Stimulated activated CD4-positive, alpha-beta T cell treated with anti-CD3 and anti-CD28 coated beads, Interleukin-2, amount 100 ng/mL, for 4 hours (primary cell): ENCODE measurements at regions not wholly inside any gene's neighbourhood (a gene's known extent, or its start where the extent isn't known, plus 50 kb on each side); places are given as distances from the start of the nearest gene placed in this dataset.
"Not testable (repeated sequence)": the region's sequence is repeated elsewhere in the genome, so short reads cannot be mapped to it uniquely, and the experiment has no call there.

ENCODE experiments used
- DNase-seq: peaks from one replicate; pipeline ENCODE4 v3.0.0-alpha.2; 2020; ENCODE audit warnings: low read depth

DNA sequence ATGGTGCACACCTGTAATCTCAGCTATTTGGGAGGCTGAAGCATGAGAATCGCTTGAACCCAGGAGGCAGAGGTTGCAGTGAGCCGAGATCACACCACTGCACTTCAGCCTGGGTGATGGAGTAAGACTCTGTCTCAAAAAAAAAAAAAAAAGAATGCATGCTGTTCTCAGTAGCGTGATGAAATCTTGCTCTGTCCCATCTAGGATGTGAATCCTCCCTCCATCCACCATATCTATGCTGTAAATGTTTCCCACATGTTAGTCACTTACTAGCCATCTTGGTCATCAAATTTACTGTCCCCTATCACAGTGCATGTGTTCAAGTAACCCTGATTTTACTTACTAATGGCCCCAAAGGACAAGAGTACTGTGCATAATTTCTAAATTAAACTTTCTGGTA lies 315.4 kb upstream of the TBX18 start:
- DNase-seq = no peak

DNA sequence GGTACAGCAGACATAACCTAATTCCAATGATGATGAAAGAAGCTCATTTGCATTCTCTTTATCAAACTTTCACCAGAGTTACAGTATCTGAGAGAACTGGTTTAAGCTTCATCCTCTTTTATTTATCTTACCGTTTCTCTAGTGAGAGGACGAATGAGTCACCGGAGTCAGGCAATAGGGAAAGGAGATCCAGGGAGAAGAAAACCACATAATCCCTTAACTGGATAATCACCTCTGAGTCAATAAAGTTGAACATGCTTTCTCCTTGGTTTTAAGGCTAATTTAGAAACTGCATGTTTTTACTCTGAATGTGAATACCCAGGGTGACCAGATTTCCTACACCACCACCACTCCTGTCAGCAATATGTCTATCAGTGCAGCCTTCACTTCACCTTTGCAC lies 313.7 kb upstream of the TBX18 start:
- DNase-seq = no peak

DNA sequence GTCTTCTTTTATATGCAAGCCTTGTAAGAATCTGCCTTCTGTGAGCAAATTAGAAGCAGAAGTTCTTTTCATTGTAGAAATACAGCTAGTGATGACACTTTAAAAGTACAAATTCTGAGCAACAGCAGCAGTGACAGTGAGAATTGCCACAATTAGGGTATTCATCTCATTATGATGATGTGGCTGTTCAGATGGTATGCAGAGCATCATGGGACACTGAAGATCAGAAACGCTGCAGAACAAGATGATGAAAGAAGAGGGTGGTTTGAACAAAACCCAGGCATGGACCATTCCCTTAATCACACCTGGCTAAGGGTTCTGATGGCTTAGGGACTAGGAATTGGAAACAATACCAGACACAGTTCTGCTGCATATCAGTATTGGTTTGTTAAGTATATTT lies 312.7 kb upstream of the TBX18 start:
- DNase-seq = no peak

DNA sequence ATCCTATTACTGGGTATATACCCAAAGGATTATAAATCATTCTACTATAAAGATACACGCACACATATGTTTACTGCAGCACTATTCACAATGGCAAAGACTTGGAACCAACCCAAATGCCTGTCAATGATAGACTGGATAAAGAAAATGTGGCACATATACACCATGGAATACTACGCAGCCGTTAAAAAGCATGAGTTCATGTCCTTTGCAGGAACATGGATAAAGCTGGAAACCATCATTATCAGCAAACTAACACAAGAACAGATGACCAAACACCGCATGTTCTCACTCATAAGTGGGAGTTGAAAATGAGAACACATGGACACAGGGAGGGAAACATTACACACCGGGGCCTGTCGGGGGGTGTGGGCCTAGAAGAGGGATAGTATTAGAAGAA lies 307.4 kb upstream of the TBX18 start:
- DNase-seq = not testable (repeated sequence)

DNA sequence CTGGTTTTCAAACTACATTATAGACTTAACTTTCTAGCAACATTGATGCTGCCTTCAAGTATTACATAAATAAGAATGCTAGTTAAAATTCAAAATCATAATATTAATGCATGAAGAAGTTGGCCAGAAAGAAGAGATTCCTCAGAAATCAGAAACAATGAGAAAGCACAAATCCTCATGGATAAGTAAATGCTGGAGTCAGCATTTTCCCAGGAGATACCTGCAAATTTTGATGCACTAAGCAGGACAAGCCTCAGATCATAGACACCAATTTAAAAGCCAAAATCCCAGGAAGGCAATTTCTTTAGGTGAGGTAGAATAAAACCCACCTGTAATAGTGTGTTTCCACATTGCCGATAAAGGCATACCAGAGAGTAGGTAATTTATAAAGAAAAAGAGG lies 305.2 kb upstream of the TBX18 start:
- DNase-seq = no peak

DNA sequence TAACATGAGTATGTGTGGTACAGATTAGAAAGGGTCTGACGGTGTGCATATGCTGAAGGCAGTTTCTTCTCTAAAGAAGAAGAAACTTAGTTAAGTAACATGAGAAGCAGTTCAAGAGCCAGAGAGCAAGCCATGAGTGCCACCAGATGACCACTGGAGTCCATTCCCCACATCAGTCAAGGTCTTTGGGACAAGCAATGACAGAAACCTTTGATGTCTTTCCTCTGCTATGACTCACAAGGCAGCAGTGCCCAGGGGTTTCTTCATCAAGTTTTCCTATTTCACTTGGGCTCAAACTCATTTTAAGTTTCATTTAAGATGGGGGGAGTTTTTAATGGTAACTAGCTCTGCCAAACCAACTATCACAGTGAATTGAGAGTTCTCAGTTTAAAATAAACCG lies 303.8 kb upstream of the TBX18 start:
- DNase-seq = no peak

DNA sequence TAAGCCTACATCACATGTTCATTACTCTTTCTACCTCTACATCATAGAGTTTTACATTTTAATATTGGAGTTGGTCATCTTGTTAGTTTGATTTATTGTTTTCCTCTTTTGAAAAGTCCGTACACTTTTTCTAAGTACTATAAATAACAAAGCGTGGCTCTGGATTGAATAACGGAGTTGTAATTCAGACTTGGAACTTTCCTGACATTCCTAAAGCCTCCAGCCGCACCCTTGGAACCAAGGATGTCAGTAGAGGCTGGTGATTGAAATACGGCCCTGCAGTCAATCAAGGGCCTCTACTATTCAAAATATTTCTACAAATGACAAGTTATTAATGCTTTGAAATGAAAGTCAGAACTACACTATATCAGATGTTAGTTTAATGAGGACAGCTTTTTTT lies 301.9 kb upstream of the TBX18 start:
- no peak for DNase-seq

DNA sequence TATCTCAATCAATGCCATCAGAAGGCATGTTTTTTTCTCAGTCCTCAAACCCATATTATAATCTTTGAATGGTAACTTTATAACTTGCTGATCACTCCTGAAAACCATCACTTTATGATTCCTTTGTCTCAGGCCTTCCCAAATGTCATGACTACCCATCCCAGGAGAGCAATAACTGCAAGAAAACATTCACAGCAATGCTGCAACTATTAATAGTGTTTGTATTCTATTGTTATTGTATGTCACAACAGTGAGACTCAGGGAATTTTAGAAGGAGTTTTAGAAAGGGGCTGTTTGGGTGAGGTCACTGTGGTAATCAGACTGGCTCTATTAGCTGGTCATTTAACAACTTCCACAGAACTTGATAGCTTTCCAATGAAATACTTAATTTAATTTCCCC lies 301.4 kb upstream of the TBX18 start:
- no peak for DNase-seq

DNA sequence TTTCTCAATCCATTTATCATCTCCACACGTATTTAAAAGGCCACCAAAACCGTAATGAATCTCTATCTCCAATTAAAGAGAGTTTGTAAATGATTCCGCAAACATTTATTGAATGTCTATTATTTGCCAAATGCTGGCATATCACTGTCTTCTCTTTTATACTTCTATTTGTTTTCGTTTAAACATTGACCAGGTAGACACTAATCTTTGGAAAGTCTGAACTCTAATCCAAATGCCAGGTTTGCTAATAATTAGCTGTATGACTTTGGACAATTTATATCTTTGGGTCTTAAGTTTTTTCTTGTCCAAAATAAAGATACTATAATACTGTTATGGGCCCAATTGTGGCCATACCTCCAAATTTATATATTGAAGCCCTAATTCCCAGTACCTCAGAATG lies 299.2 kb upstream of the TBX18 start:
- no peak for DNase-seq

DNA sequence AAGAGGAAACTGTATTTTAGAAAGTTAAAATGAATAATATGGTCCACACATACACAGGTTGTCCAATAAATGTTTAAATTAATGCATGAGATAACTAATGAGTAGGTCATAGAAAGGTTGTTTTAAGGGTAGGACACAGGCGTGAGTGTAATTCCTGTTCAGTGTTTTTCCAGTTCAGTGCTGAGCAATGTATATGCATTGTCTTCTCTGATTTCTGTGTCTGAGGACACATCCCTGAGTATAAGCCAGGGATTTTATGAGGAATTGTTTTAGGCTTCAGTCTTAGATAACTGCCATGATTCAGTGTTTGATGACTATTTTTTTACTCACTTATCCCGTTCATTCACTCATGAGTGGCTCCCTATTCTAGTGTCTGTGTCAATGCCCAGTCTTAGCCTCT lies 298.5 kb upstream of the TBX18 start:
- no peak for DNase-seq

DNA sequence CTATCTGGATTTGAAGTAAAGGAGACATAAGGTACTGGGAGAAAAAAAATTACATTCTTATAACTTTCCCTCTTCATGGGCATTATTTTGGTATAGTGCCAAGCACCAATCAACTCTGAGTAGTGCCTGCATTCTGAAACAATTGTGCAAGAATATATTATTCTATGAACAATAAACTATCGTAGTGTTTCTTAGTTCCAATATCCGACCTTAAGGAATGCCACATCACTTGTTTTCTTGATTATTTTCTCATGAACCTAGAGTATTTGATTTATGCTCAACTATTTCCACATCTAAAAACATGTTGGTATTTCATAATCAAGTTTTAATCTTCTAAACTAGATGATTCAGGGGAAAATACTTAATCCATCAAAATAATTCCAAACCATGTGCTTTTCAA lies 294.4 kb upstream of the TBX18 start:
- DNase-seq = no peak

DNA sequence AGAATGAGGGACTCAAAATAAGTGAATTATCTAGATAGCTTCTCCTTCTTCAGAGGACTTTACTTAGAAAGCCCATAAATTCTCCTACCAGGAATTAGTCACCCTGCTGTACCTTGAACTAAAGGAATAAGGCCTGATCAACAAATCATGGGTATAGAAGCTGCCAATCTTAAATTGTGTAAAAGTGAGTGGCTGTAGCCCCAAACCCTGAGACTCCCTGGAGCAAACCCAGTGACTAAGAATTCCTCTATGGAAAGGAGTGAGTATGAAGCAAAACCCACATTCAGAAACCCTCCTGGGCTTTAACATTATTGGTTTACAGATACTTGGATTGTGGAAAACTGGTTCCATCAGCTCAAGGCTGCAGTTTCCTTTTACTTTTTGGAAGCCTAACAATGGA lies 285.8 kb upstream of the TBX18 start:
- no peak for DNase-seq

DNA sequence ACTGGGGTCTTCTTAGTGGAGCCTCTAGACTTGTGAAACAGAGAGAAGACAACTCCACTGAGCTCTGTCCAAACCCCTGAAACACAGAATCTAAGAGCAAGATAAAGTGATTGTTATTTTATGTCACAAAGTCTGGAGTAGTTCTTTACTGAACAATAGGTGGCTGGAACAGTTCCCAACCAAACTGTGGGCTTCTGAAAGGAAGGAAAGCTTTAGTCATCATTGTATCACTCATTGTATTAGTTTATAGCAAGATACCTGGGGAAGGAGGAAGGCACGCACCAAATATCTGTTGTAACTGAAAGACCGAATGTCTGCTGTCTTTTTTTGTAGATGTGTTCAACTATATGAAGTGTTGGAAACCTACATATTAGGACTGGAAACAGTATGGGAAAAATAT lies 284.9 kb upstream of the TBX18 start:
- no peak for DNase-seq

DNA sequence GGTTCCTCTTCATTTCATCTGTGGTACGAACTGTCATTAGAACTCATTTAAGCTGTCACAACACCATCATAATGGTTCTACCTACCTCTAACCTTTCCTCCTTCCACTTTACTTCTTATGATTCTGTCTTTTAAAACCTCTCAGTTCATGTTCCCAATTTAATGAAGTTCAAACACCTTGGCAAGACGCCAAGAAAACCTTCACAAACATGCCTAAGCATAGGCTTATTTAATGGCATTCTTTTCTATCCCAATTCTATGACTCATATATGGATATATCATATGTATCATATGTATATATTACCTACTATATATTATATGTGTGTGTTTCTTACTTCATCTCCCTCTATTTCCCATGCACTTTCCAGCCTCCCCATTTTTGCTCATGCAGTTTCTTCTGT lies 283.4 kb upstream of the TBX18 start:
- DNase-seq = no peak

DNA sequence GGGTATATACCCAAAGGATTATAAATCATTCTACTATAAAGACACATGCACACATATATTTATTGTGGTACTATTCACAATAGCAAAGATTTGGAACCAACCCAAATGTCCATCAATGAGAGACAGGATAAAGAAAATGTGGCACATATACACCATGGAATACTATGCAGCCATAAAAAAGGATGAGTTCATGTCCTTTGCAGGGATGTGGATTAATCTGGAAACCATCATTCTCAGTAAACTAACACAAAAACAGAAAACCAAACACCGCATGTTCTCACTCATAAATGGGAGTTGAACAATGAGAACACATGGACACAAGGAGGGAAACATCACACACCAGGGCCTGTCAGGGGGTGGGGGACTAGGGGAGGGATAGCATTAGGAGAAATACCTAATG lies 281.4 kb upstream of the TBX18 start:
- DNase-seq = not testable (repeated sequence)

DNA sequence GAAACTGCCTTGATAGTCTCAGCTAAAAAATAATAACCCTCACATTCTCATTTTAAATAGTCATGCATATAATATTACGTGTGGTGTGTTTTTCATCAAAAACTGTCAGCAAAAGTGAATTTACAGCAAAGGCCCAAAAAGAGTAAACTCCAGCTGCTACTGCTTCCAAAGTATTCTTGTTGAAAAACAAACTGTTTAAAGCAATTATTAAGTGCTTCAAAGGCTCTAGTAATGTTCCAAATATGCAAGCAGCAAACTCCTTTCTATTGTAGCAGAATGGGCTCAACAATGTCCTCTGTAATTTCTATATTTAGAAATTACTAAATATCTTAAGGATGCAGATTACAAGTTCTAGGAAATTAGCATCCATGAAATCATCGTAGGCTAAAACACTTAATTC lies 280.0 kb upstream of the TBX18 start:
- DNase-seq = no peak

DNA sequence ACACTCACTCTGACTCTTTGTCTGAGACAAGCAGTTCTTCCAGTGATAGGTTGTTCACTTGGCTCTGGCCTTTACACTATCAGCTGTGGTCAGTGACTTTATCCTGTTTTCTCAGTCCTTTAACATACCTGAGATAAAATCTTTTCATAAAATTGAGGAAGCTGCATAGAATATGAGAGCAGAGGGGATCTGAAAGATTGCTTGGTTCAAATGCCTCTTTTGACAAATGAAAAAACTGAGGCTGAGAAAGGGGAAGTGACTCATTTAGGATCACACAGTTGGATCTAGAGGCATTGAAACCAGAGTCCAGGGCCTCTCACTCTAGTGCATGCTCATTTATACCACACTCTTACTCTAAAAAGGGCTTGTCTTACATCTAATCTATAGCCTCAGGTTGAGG lies 277.0 kb upstream of the TBX18 start:
- no peak for DNase-seq

DNA sequence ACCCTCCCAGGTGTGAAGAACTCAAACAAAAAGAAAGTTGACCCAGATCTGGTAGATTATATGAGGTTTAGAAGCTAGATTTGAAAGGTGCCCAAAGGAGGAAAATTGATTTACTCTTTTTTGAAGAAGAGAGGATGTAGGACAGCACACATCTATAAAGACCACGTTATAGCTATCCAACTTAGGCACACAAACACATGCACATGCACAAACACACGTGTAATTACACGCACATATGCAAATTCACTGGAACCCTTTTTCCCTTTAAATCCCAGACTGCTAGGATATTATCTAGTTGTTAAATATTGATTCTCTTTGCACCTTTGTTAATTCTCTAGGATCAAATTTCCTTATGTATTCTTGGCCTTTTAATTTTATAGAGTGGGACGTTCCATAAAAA lies 272.8 kb upstream of the TBX18 start:
- DNase-seq = no peak

DNA sequence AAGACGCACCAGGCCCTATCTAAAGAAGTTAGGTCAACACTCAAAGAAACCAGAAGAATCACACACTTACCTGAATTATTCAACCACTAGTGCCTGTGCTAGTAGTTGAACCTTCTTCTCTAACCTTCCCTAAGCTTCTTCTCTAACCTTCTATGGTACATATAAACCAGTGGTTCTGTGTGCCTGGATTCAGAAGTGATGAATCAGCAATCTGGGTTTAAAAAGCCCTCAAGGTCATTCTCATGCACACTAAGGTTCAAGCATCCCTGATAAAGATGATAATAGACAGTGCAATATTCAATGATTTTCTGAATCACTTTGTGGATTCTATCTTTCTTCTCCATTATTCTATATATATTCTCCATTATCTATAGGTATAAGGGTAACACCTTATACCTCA lies 271.4 kb upstream of the TBX18 start:
- no peak for DNase-seq

DNA sequence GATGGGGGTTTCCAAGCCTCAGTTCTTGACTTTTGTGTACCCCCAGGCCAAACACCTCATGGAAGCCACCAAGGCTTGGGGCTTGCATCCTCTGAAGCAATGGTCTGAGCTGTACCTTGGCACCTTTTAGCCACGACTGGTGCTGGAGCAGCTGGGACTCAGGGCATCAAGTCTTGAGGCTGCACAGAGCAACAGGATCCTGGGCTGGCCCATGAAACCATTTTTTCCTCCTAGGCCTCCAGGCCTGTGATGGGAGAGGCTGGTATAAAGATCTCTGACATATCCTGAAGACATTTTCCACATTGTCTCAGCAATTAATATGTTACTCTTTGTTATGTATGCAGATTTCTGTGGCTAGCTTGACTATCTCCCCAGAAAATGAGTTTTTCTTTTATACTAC lies 269.1 kb upstream of the TBX18 start:
- DNase-seq = no peak

DNA sequence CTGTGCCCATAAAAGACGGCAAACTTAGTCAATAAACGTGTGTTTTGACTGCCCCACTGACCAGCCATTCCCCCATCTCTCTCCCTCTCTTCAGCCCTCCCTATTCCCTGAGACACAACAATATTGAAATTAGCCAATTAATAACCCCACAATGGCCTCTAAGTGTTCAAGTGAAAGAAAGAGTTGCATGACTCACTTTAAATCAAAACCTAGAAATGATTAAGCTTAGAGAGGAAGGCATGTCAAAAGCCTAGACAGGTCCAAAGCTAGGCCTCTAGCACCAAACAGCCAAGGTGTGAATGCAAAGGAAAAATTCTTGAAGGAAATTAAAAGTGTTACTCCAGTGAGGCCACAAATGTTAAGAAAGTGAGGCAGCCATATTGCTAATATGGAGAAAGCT lies 261.6 kb upstream of the TBX18 start:
- DNase-seq = no peak

DNA sequence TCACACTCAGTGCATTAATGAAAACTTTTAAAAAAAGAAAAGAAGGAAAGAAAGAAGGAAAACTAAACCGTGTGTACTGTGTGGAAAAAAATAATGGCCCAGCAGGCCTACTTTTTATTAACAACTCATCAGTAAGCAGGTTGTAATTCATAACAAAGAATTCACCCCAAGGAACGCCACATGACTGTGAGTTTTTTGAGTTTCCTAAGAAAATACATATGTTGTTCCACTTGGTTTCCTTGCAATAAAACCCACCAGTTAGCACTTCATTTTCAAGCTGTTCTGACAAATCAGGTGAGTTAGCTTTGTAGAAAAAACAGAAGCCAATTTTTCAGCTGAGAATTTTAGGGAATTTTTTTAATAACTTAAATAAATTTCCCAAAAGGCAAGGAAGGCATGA lies 259.3 kb upstream of the TBX18 start:
- no peak for DNase-seq

DNA sequence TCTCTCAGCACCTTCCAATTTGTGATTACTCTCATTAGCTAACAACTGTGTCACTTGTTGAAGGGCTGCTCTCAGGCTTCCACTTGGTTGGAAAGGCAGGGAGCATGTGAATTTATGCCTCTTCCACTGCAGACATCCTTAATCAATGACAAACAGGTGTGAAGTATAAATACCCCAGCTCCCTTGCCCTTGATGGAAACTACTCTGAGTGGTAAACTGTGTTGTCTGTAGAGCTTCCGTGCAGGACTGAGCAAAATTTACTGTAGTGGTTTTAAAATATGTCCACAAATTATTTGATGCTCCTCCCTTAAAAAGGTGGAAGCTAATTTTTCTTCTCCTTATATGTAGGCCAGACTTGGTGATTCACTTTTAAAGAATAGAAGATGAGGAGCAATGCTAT lies 253.0 kb upstream of the TBX18 start:
- no peak for DNase-seq

DNA sequence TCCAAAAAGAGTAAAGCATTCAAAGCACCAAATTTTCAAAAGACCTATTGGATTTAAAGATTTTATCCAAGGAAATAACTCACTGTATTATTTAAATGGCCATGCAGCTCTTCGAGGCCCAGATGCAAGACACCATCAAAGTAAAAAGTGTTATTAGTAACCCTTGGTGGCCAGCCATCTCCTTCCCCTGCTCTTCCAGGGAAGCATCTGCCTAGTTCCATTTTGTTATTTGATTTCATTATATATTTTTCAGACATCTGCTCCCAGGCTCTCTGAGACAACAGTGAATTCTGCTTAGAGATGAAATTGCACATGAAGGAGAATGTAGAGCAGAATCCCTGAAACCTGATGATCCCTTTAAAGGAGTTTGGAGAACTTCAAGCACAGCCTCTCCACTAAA lies 252.3 kb upstream of the TBX18 start:
- no peak for DNase-seq

DNA sequence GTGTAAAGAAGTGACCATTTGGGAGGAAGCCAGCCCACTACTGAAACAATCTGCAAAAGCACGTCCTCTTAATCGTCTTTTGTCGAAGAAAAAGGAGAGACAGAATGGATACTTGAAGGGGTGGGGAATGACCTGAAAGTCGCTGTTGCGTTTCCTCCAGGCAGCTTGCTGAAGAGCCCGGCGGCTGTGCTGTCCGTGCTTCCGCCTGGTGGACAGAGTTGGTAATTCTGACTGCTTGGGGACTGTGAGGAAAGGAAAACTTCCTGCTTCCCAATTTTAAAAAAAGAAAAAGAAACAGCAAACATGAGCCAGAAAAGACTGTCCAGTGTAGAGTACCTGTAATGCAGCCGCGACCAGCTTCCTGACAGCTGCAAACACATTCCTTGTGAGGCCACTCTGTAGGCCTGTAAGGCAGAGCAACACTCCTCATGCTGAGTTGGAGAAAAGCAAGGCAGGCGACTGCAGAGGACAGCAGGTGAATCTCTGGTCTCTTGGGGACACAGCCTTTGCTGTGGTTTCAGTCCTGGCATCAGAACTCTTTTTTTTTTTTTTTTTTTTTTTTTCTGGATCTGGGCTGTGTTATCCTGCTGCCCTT lies 251.1 kb upstream of the TBX18 start:
- DNase-seq = no peak
